ENCODE measurements at regions not wholly inside any gene's neighbourhood (a gene's known extent, or its start where the extent isn't known, plus 50 kb on each side); places are given as distances from the start of the nearest gene placed in this dataset.

- DNase-seq: no peak
Measured at GRCh38 chr17:69722518-69722917, 308.0 kb downstream of the MAP2K6 start.

- no peak for DNase-seq
Measured at GRCh38 chr17:69723316-69723715, 308.8 kb downstream of the MAP2K6 start.

GRCh38 chr17:69723741-69724140 is 309.2 kb downstream of the MAP2K6 start:
- DNase-seq: peak; percentile 44

- no peak for DNase-seq
Measured at GRCh38 chr17:69724238-69724637, 309.7 kb downstream of the MAP2K6 start.

- no peak for DNase-seq
Measured at GRCh38 chr17:69725146-69725545, 310.6 kb downstream of the MAP2K6 start.

- DNase-seq: no peak
Measured at GRCh38 chr17:69728816-69729215, 314.3 kb downstream of the MAP2K6 start.

GRCh38 chr17:69729944-69730343 is 315.4 kb downstream of the MAP2K6 start:
- DNase-seq: peak; percentile 7

- no peak for DNase-seq
Measured at GRCh38 chr17:69732272-69732918, 317.9 kb downstream of the MAP2K6 start.

GRCh38 chr17:69733171-69734012 is 318.9 kb downstream of the MAP2K6 start:
- DNase-seq: peak; percentile 69

GRCh38 chr17:69734656-69735055 is 320.2 kb downstream of the MAP2K6 start:
- DNase-seq: no peak

- no peak for DNase-seq
Measured at GRCh38 chr17:69735285-69735684, 320.8 kb downstream of the MAP2K6 start.

- DNase-seq: no peak
Measured at GRCh38 chr17:69743091-69743490, 328.6 kb downstream of the MAP2K6 start.

GRCh38 chr17:69744512-69745070 is 330.1 kb downstream of the MAP2K6 start:
- no peak for DNase-seq

- no peak for DNase-seq
Measured at GRCh38 chr17:69749911-69750310, 325.1 kb upstream of the KCNJ16 start.

GRCh38 chr17:69757688-69758430 is 317.2 kb upstream of the KCNJ16 start:
- DNase-seq: no peak

- DNase-seq: no peak
Measured at GRCh38 chr17:69760562-69760961, 314.5 kb upstream of the KCNJ16 start.

- DNase-seq: no peak
Measured at GRCh38 chr17:69761011-69761410, 314.0 kb upstream of the KCNJ16 start.

GRCh38 chr17:69761767-69762321 is 313.2 kb upstream of the KCNJ16 start:
- DNase-seq: peak; percentile 64

- DNase-seq: peak; percentile 5
Measured at GRCh38 chr17:69762359-69762758, 312.7 kb upstream of the KCNJ16 start.

- DNase-seq: no peak
Measured at GRCh38 chr17:69762766-69763165, 312.3 kb upstream of the KCNJ16 start.

- peak; percentile 18 for DNase-seq
Measured at GRCh38 chr17:69763503-69763902, 311.5 kb upstream of the KCNJ16 start.

- DNase-seq: no peak
Measured at GRCh38 chr17:69764146-69764545, 310.9 kb upstream of the KCNJ16 start.

GRCh38 chr17:69769050-69769449 is 306.0 kb upstream of the KCNJ16 start:
- no peak for DNase-seq

Data from dermis blood vessel endothelial cell (primary cell).